ENCODE measurements at regions not wholly inside any gene's neighbourhood (a gene's known extent, or its start where the extent isn't known, plus 50 kb on each side); places are given as distances from the start of the nearest gene placed in this dataset.

- no peak for DNase-seq
These were observed 95.5 kb upstream of the ST6GAL2 start for GRCh38 chr2:106981491-106981890.

DNA sequence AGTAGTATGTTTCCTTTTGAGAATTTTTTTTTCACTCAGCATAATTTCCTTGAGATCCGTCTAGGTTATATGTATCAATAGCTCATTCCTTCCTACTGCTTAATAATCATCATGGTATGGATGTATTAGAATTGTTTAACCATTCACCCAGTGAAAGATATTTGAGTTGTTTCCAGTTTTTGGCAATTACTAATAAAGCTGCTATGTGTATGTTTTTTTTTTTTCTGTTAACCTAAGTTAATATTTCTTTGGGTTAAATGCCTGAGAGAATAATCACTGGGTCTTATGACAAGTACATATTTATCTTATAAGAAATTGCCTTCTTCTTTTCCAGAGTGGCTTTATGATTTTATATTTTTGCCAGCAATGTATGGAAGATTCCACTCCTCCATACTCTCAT lies 96.4 kb upstream of the ST6GAL2 start:
- no peak for DNase-seq

GRCh38 chr2:106983305-106983704 lies 97.3 kb upstream of the ST6GAL2 start:
- no peak for DNase-seq

DNA sequence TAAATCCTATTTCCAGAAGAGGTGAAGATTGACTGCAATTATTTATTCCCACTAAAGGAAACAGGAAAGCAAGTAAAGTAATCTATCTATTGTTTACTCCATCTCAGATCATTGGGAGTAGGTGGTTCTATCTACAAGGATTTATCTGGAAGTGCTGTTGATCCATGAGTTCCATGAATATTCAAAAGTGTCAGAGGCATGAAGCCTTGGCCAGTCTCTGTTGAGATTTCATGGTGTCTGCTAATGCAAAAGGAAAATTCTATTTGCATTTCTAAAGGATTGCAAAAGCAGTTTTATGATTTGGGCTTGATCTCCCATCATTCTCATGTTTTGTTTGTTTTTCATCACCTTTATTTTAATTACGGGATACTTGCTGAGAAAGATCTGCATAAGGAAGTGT lies 102.4 kb upstream of the ST6GAL2 start:
- no peak for DNase-seq

GRCh38 chr2:106990297-106990696 lies 104.3 kb upstream of the ST6GAL2 start:
- no peak for DNase-seq

- DNase-seq: no peak
These were observed 105.9 kb upstream of the ST6GAL2 start for GRCh38 chr2:106991866-106992265.

DNA sequence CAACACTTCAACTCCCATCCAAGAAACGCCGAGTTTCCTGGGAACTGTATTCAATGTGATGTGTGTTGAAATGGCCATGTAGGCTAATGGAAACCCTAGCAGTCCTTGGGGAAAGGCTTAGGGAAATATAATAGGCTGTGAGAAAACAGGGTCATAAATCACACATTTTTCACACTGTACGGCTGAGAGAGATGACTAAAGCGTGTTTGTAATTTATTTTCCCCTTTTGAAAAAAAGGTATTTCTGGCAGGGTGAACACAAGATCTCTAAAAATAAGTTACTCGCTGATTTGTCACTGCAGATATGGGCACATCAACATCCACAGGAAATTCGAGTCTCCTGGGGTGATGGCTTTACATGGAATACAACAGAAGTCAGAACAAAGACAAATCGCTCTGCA lies 109.6 kb upstream of the ST6GAL2 start:
- no peak for DNase-seq

DNA sequence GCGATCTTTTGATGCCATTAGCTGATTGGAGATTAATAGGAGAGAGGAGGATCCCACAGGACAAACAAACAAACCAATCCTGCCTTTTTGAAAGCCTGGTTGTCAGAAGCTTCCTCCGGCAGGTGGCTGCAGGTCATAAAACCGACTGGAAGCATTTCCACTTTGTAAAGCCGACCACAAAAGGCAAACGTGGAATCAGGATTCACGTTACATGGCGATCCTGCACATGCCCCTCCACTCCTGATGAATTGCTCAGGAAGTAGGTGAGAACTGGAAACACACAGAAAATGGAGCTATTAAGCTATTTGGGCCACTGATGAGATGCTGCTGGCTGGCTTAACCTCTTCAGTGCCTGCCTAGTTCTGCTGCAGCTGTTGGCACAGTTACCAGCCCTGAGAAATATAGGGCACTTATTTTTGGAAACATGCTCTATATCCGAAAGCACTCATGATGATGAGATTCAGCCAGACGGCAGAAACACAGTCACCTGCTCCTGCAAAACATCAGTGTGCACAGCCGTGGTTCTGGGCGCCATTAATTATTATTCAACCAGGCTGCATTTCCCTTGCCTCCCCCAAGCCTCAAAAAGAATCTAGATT lies 110.3 kb upstream of the ST6GAL2 start:
- no peak for DNase-seq

- DNase-seq: no peak
These were observed 111.2 kb upstream of the ST6GAL2 start for GRCh38 chr2:106997204-106997603.

DNA sequence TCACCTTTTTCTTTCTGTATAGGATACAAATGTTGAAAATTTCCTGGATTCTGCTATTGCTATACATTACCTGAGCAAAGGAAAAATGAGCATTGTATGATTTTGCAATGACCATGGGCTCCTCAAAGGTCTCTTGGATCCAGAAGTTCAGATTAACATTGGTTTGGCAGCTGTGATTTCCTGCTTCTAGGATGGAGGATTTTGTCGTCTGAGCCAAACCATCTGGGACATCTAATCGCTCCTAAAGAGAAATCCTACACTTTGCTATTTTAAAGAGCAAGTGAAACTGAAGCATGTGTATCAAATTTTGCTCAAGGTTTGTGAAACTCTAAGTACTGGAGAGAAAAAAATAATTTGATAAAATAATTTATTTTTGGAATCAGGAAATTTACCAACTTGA lies 115.1 kb upstream of the ST6GAL2 start:
- no peak for DNase-seq

DNA sequence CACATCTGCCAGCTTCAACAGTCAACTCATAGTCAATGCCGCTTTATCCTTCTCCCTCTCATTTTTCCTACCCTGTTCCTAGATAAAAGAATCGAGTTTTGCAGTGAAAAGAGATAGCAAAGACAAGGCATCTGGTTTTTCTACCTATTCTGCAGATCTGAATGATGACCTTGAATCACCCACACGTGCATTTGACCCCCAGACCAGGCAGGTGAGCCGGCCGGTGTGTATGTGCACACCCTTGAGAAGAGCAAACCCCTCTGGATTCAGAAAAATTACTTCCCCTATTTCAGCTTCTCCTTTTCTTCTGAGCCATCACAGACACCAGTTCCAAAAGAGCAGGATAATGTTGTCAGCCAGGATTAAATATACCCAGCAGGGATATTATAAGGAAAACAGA lies 115.6 kb upstream of the ST6GAL2 start:
- no peak for DNase-seq

DNA sequence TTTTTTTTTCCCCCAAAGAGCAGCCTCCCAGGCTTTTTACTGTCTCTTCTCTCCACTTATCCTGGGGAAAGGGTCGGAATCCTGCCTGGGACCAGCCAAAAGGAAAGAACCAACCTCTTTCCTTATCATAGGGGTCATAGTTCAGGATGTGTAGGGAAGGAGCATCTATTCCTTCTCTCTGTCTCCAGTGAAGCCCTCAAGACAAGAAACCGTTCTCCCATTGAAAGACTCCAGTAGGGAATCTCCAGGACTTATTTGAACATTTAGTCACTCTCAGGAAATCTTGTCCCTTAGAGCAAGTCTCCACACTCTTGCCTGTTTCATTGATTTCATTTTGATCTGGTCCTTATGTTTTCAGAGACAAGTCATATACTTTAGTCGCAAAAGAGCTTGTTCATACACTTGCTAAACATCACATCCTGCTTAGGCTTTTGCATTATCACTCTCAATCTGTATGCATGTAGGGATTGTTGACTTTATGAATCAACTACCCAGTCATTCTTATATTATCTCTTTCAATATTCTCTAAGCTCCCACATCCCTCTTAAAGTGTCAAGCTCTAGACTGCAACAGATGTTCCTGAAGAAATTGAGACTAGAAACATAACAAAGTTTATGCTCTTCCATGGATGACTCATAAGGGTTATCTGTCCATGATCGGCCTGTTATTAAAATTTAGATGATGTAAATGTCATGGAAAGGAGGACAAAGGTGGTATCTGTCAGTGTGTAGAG lies 116.2 kb upstream of the ST6GAL2 start:
- DNase-seq: no peak

DNA sequence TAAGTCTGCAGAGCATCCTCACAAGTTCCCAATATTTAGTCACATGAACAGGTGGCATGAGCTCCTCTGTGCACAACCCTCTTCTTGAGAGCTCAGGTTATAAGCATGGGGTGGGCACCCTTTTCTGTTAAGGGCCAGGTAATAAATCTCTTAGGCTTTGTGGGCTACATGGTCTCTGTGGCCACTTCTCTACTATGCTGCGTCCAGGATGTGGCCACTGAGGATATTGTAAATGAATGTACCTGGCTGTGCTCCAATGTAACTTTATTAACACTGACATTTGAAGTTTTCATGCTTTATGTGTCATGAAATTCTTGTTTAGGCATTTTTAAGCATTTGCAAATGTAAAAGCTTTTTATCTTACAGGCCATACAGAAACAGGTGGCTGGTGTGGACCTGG lies 116.8 kb upstream of the ST6GAL2 start:
- DNase-seq: no peak

GRCh38 chr2:107005853-107006252 lies 119.9 kb upstream of the ST6GAL2 start:
- no peak for DNase-seq

DNA sequence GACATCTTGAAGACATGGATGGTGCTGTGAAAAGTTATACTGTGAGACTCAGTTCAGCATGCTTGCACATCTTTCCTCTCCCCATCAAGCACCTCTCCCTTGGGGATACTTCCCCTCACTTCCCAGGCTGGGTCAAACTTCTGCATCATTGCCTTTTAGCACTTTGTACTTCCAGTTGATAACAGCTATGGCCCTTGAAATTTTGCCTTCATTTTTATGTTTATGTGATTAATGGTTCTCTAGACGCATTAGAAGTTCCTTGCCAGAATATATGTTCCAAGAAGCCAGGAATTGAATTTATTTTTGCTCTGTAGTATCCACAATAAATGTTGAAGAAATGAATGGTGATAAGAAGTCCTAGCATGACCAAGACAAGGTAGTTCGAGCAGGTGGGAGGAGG lies 120.9 kb upstream of the ST6GAL2 start:
- DNase-seq: no peak

DNA sequence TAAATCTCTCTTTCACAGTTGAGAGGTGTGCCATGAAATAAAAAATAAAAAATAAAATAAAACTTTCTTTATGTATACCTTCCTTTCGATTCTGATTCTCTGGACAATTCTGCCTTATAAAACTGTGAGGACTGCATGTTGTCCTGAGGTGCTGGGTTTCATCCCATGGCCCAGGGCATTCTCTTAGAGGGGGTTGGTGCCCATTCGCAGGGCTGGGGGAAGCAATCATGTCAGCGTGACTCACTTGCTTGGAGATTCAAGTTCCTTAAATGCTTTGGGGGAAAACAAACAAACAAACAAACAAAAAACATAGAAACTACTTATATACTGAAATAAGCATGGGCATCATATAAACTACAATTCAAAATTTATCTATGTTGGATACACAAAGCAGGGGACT lies 122.0 kb upstream of the ST6GAL2 start:
- DNase-seq: no peak

GRCh38 chr2:107008843-107009242 lies 122.9 kb upstream of the ST6GAL2 start:
- no peak for DNase-seq

- no peak for DNase-seq
These were observed 123.3 kb upstream of the ST6GAL2 start for GRCh38 chr2:107009275-107009674.

DNA sequence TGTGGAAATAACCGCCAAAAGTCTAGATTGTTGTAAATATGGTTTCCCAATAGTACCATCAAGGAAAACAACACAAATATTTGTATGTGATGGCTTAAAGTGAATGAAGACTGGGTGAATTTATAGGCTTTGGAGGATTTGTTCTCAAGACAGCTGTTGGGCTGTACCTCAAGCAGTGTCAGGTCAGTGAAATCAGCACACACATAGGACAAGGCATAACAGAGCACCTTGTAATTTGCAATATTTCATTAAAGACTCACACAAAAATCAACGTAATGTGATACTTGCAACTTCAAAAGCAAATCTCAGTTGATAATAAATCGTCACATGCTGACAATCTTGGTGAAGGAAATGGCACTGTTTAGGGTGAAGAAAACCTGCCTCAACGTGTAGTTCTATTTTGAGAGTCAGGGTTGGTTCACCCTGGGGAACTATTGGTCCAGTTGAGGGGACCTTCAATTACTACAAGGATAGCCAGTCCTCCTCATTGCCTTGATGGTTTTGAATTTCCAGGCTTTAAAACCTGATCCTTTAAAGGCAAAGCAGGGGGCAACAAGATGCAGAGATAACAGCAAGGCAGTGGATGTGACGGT lies 126.8 kb upstream of the ST6GAL2 start:
- DNase-seq: no peak

GRCh38 chr2:107013884-107014283 lies 127.9 kb upstream of the ST6GAL2 start:
- DNase-seq: no peak

DNA sequence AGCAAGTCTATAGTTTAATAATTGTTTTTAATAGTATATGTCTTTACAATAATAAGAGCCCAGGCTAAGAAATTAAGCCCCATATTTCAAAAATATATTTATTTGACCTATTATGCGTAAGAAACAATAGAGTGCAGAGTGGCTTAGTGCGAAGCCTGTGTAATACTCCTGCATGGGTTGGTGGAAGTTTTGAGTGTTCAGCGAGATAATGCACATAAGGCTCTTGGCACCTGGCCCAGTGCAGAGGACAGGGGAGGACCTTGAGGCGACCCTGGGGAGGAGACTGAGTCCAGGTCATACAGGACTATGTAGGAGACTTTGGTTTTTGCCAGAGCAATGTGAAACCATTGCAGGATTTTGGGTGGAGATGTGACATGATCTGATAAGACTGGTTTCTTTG lies 132.4 kb upstream of the ST6GAL2 start:
- DNase-seq: no peak

DNA sequence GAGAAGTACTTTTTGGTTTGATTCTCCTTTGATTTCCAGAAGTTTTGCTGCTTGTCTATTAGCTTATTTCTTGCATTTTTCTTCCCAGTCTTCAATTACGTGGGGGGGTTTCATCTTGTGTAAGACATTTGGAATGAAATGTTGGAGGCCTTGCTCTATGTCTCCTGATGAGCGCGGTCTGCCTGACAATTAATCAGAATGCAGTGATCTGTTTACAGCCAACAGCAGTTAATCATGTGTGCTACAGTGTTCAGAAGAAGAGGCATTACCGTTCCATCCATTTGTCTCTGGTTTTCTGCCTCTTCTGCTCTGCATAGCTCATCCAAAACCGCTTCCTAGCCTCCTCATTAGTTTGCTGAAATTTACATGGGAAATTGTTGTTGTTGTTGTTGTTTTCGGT lies 134.4 kb upstream of the ST6GAL2 start:
- no peak for DNase-seq

GRCh38 chr2:107024269-107024668 lies 138.3 kb upstream of the ST6GAL2 start:
- DNase-seq: no peak

GRCh38 chr2:107025291-107025857 lies 139.4 kb upstream of the ST6GAL2 start:
- DNase-seq: no peak
